ENCODE measurements at regions not wholly inside any gene's neighbourhood (a gene's known extent, or its start where the extent isn't known, plus 50 kb on each side); places are given as distances from the start of the nearest gene placed in this dataset.

- TF ChIP-seq REST (IDR thresholded peaks at IDR 0.05; ENCODE audit: low read depth, low read length): no peak
- no peak for TF ChIP-seq FOSL2 (IDR thresholded peaks at IDR 0.05; ENCODE audit: borderline replicate concordance, low read depth)
- no peak for TF ChIP-seq MAX (IDR thresholded peaks at IDR 0.05; ENCODE audit: low read depth)
These were observed 177.4 kb upstream of the UBL3 start (continued) for GRCh38 chr13:30027569-30028455.

- Histone ChIP-seq H3K9me2 (no peaks in the 10 kb centered on the region), H3K79me2 (ENCODE audit: insufficient read depth) (no peaks in the 10 kb centered on the region), H3K9me3 (no peaks in the 10 kb centered on the region), H3K27ac (ENCODE audit: low read depth in 2 of 2, low read length in 1 of 2) (no peak overlapping the region), H4K20me1 (ENCODE audit: insufficient read depth) (no peaks in the 10 kb centered on the region), H3K27me3 (ENCODE audit: insufficient read depth) (no peaks in the 10 kb centered on the region), H3K9ac (no peak overlapping the region), H3K36me3 (replicated peaks in 1 of 2; ENCODE audit: control insufficient read depth in 1 of 2, insufficient read depth in 2 of 2, low read length in 1 of 2) (no peaks in the 10 kb centered on the region), H3K4me3 (ENCODE audit: low read depth in 2 of 2, low read length in 1 of 2) (no peak overlapping the region), H3F3A (replicated peaks; ENCODE audit: insufficient read depth) (no peaks in the 10 kb centered on the region), H3K4me2 (no peak overlapping the region), H3K4me1 (ENCODE audit: control insufficient read depth in 1 of 2, insufficient read depth in 2 of 2, low read depth in 1 of 2, low read length in 1 of 2) (peaks cover 0 to 10% of the 10 kb centered on the region in 2 experiments; a peak in 1 of 4 replicates), H2AFZ (ENCODE audit: low read depth) (no peak overlapping the region)
- ChIA-PET CTCF (no interaction called here), POLR2A (no interaction called here)
- no peak for TF ChIP-seq FOXM1 (IDR thresholded peaks at IDR 0.05; ENCODE audit: low read depth)
- no peak for TF ChIP-seq MXI1 (IDR thresholded peaks at IDR 0.05; ENCODE audit: low read depth, low read length)
- TF ChIP-seq USF2 (IDR thresholded peaks at IDR 0.05; ENCODE audit: borderline replicate concordance, low read depth, low read length): no peak
- TF ChIP-seq YY1 (IDR thresholded peaks at IDR 0.05; ENCODE audit: low read depth): no peak
- WGBS (ENCODE audit: low lambda C conversion rate): 73% methylated on average over 5 of the region's 5 CpGs
- no peak for DNase-seq
These were observed 176.5 kb upstream of the UBL3 start for GRCh38 chr13:30026909-30027308.

GRCh38 chr13:30026093-30026492, 175.7 kb upstream of the UBL3 start:
- Histone ChIP-seq H3K4me1 (ENCODE audit: control insufficient read depth in 1 of 2, insufficient read depth in 2 of 2, low read depth in 1 of 2, low read length in 1 of 2) (peaks cover 2 to 15% of the 10 kb centered on the region in 2 experiments; a peak in 2 of 4 replicates), H3K4me2 (0 out of 2 replicates have a peak overlapping the region, but pooled peaks have one; percentile 4), H2AFZ (ENCODE audit: low read depth) (no peak overlapping the region), H3K27me3 (ENCODE audit: insufficient read depth) (no peaks in the 10 kb centered on the region), H3K27ac (ENCODE audit: low read depth in 2 of 2, low read length in 1 of 2) (no peak overlapping the region), H3K9me2 (no peaks in the 10 kb centered on the region), H3K9ac (no peak overlapping the region), H3K36me3 (replicated peaks in 1 of 2; ENCODE audit: control insufficient read depth in 1 of 2, insufficient read depth in 2 of 2, low read length in 1 of 2) (no peaks in the 10 kb centered on the region), H3K4me3 (ENCODE audit: low read depth in 2 of 2, low read length in 1 of 2) (no peak overlapping the region), H3F3A (replicated peaks; ENCODE audit: insufficient read depth) (no peaks in the 10 kb centered on the region), H4K20me1 (ENCODE audit: insufficient read depth) (no peaks in the 10 kb centered on the region), H3K9me3 (no peaks in the 10 kb centered on the region), H3K79me2 (ENCODE audit: insufficient read depth) (no peaks in the 10 kb centered on the region)
- DNase-seq: no peak
- ChIA-PET POLR2A (no interaction called here), CTCF (interaction anchor here (1.4 kb wide), 1 partner anchor 10 kb away, joined by 4 read pairs; no protein-coding TSS in a partner anchor)
- 48% methylated on average over 5 of the region's 5 CpGs for whole genome bisulfite sequencing (ENCODE audit: low lambda C conversion rate)
- 0 out of 2 replicates have a peak, but pooled peaks have one; percentile 15 for TF ChIP-seq TCF12 (IDR thresholded peaks at IDR 0.05)
- TF ChIP-seq NFIC (IDR thresholded peaks at IDR 0.05; ENCODE audit: borderline replicate concordance): peak; percentile 37; the same call in 1 of the 2 replicates
- TF ChIP-seq USF2 (IDR thresholded peaks at IDR 0.05; ENCODE audit: borderline replicate concordance, low read depth, low read length): no peak

All from SK-N-SH (cell line).